ENCODE measurements at regions not wholly inside any gene's neighbourhood (a gene's known extent, or its start where the extent isn't known, plus 50 kb on each side); places are given as distances from the start of the nearest gene placed in this dataset.

- TF ChIP-seq CTCF (IDR thresholded peaks at IDR 0.05) (peak; percentile 72 to 87 (median 78)), POLR2AphosphoS5 (IDR thresholded peaks at IDR 0.05) (no peak)
- intact Hi-C loops (cut with DNase I; ENCODE audit: low total_unique reads) (loop anchor here (5.0 to 10.0 kb wide), 2 partner anchors 72 to 85 kb away; no protein-coding TSS in a partner anchor), in situ Hi-C loops (cut with MboI; ENCODE audit: low pct_ligation_motif_present in 1 of 4, low pct_unique_long_range_greater_than_20kb in 1 of 4, low sequenced_read_pairs in 3 of 4) (loop anchor here in 2 of 4 donors (10.0 to 25.0 kb wide), 2 partner anchors 88 to 175 kb away; no protein-coding TSS in a partner anchor)
- no peak overlapping the region for H3K4me3 ChIP-seq
- peaks cover 0 to 17% (median 5%) of the 10 kb centered on the region in 4 donors for H3K4me1 ChIP-seq
- H3K27me3 ChIP-seq = peaks cover 5% of the 10 kb centered on the region
- no peak overlapping the region for H3K27ac ChIP-seq
- no peaks in the 10 kb centered on the region for H3K9me3 ChIP-seq
- no peaks in the 10 kb centered on the region for H3K36me3 ChIP-seq
- WGBS, 2 donors (ENCODE audit: low coverage in 1 of 2) = 54 to 60% methylated on average over 1 to 22 of the region's 22 CpGs
- peak; percentile 67 for DNase-seq
Measured at GRCh38 chr14:22386924-22387775, 201.9 kb downstream of the DAD1 start.

- no peaks in the 10 kb centered on the region for H3K9me3 ChIP-seq
- no peak overlapping the region for H3K27ac ChIP-seq
- H3K4me1 ChIP-seq = peaks cover 0 to 9% (median 4%) of the 10 kb centered on the region in 4 donors
- 77% methylated on average over 2 of the region's 2 CpGs; no CpG with 5 or more reads in 1 of the 2 donors for WGBS, 2 donors (ENCODE audit: low coverage in 1 of 2)
- intact Hi-C loops (cut with DNase I; ENCODE audit: low total_unique reads) (loop anchor here (5.0 to 10.0 kb wide), 2 partner anchors 70 to 87 kb away; no protein-coding TSS in a partner anchor), in situ Hi-C loops (cut with MboI; ENCODE audit: low pct_ligation_motif_present in 1 of 4, low pct_unique_long_range_greater_than_20kb in 1 of 4, low sequenced_read_pairs in 3 of 4) (loop anchor here in 2 of 4 donors (10.0 to 25.0 kb wide), 2 partner anchors 90 to 177 kb away; no protein-coding TSS in a partner anchor)
- H3K36me3 ChIP-seq = no peaks in the 10 kb centered on the region
- H3K4me3 ChIP-seq = no peak overlapping the region
- TF ChIP-seq EP300 (IDR thresholded peaks at IDR 0.05; ENCODE audit: low read depth) (no peak), CTCF (IDR thresholded peaks at IDR 0.05) (no peak), POLR2A (IDR thresholded peaks at IDR 0.05) (no peak), POLR2AphosphoS5 (IDR thresholded peaks at IDR 0.05) (no peak)
- H3K27me3 ChIP-seq = peaks cover 5% of the 10 kb centered on the region
- DNase-seq = no peak
Measured at GRCh38 chr14:22384974-22385526, 204.0 kb downstream of the DAD1 start.

- no peaks in the 10 kb centered on the region for H3K9me3 ChIP-seq
- no peak for TF ChIP-seq EP300 (IDR thresholded peaks at IDR 0.05; ENCODE audit: low read depth)
- TF ChIP-seq POLR2A (IDR thresholded peaks at IDR 0.05) = no peak
- no peak for TF ChIP-seq CTCF (IDR thresholded peaks at IDR 0.05)
- no peak for TF ChIP-seq POLR2AphosphoS5 (IDR thresholded peaks at IDR 0.05)
- in situ Hi-C loops (cut with MboI; ENCODE audit: low pct_ligation_motif_present in 1 of 4, low pct_unique_long_range_greater_than_20kb in 1 of 4, low sequenced_read_pairs in 3 of 4) (loop anchor here in 2 of 4 donors (10.0 to 25.0 kb wide), 2 partner anchors 91 to 178 kb away; no protein-coding TSS in a partner anchor), intact Hi-C loops (cut with DNase I; ENCODE audit: low total_unique reads) (loop anchor here (10.0 kb wide), 1 partner anchor 69 kb away; no protein-coding TSS in a partner anchor)
- H3K27me3 ChIP-seq = peaks cover 5% of the 10 kb centered on the region
- WGBS, 2 donors (ENCODE audit: low coverage in 1 of 2) = 94% methylated on average over 2 of the region's 2 CpGs; no CpG with 5 or more reads in 1 of the 2 donors
- H3K27ac ChIP-seq = no peak overlapping the region
- H3K36me3 ChIP-seq = no peaks in the 10 kb centered on the region
- no peak overlapping the region for H3K4me3 ChIP-seq
- H3K4me1 ChIP-seq = peaks cover 0 to 9% (median 4%) of the 10 kb centered on the region in 4 donors
- DNase-seq = no peak
Measured at GRCh38 chr14:22384167-22384549, 204.9 kb downstream of the DAD1 start.
